Natural killer cell (primary cell): ENCODE measurements at regions not wholly inside any gene's neighbourhood (a gene's known extent, or its start where the extent isn't known, plus 50 kb on each side); places are given as distances from the start of the nearest gene placed in this dataset.
"Not testable (repeated sequence)": the region's sequence is repeated elsewhere in the genome, so short reads cannot be mapped to it uniquely, and the experiment has no call there.

ENCODE experiments used
- ATAC-seq, 3 donors: fragments of 150-1000 bp in 2 of 3; fragments of 200-7000 bp in 1 of 3; cut with Tn5 transposase; 1 replicate in 1 of 3; 2 replicates in 2 of 3; pipeline ENCODE4 v1.10.0; 2021; ENCODE audit warnings: mild to moderate bottlenecking in 2 of 3, moderate library complexity in 2 of 3
- DNase-seq, 2 donors: peaks; one replicate each; pipeline versions ENCODE4 v3.0.0 to v3.0.0-alpha.2; 2013 to 2021; ENCODE audit warnings: mixed read lengths in 1 of 2
- H3K27ac ChIP-seq: one replicate; pipeline ENCODE4 v1.5.1; 2013; ENCODE audit warnings: mild to moderate bottlenecking, low read length
- H3K27me3 ChIP-seq: one replicate; pipeline ENCODE4 v1.6.1; 2013; ENCODE audit warnings: low read length; ENCODE audit not compliant: control insufficient read depth, insufficient read depth
- H3K36me3 ChIP-seq: one replicate; pipeline ENCODE4 v1.6.1; 2013; ENCODE audit warnings: low read length; ENCODE audit not compliant: control insufficient read depth, insufficient read depth
- H3K4me1 ChIP-seq: one replicate; pipeline ENCODE4 v1.6.1; 2013; ENCODE audit warnings: low read length; ENCODE audit not compliant: control insufficient read depth, insufficient read depth
- H3K4me3 ChIP-seq: one replicate; pipeline ENCODE4 v1.5.1; 2013; ENCODE audit warnings: low read length
- H3K9me3 ChIP-seq: one replicate; pipeline ENCODE4 v1.6.1; 2013; ENCODE audit warnings: low read length; ENCODE audit not compliant: control insufficient read depth, insufficient read depth
- H3K27ac Mint-ChIP-seq, 2 donors: one replicate each; pipeline ENCODE4 v1.8.0; 2022; ENCODE audit warnings: mild to moderate bottlenecking in 2 of 2, mixed read lengths in 2 of 2, moderate library complexity in 1 of 2
- H3K27me3 Mint-ChIP-seq, 2 donors: one replicate each; pipeline ENCODE4 v1.8.0; 2022; ENCODE audit warnings: low read depth in 2 of 2, mixed read lengths in 2 of 2
- H3K36me3 Mint-ChIP-seq: one replicate; pipeline ENCODE4 v1.8.0; 2022; ENCODE audit warnings: mixed read lengths
- H3K4me1 Mint-ChIP-seq, 2 donors: one replicate each; pipeline ENCODE4 v1.8.0; 2022; ENCODE audit warnings: mixed read lengths in 2 of 2
- H3K4me3 Mint-ChIP-seq: one replicate; pipeline ENCODE4 v1.8.0; 2022; ENCODE audit warnings: mild to moderate bottlenecking, moderate library complexity, mixed read lengths
- H3K9me3 Mint-ChIP-seq, 2 donors: one replicate each; pipeline ENCODE4 v1.8.0; 2022; ENCODE audit warnings: mixed read lengths in 2 of 2
- WGBS: methylation state at CpG from one replicate; pipeline ENCODE4 v1.1.7; 2013; ENCODE audit warnings: missing lambda C conversion rate; ENCODE audit not compliant: insufficient coverage; 5-methylcytosine and 5-hydroxymethylcytosine counted together
- intact Hi-C: fragments of 100-400 bp; cut with micrococcal nuclease; formaldehyde crosslinking; loops from one replicate; pipeline ENCODE4 v1.14.2; 2022
- TF ChIP-seq, protein P1 (sequence below): fragments of 200-600 bp; IDR thresholded peaks from one replicate; pipeline ENCODE4 v1.8.0; 2022; ENCODE audit warnings: antibody characterized with exemption

DNA sequence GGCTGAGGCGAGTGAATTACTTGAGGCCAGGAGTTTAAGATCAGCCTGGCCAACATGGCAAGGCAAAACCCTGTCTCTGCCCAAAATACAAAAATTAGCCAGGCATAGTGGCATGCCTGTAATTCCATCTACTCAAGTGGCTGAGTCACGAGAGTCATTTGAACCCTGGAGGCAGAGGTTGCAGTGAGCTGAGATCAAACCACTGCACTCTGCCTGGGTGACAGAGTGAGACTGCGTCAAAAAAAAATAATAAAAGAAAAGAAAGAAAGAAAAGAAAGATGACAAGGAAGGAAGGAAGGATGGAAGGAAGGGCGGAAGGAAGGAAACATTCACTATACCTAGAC lies 159.6 kb upstream of the CNOT2 start:
- no peak overlapping the region for H3K27ac Mint-ChIP-seq
- ATAC-seq = no peak
- WGBS = 93% methylated on average over 3 of the region's 4 CpGs

GRCh38 chr12:70086372-70086771 lies 156.9 kb upstream of the CNOT2 start:
- H3K4me1 Mint-ChIP-seq, intact Hi-C loops, H3K27me3 Mint-ChIP-seq, DNase-seq, H3K27ac ChIP-seq, H3K4me3 Mint-ChIP-seq, H3K4me3 ChIP-seq, H3K27me3 ChIP-seq, H3K36me3 ChIP-seq, H3K36me3 Mint-ChIP-seq, H3K27ac Mint-ChIP-seq, H3K9me3 ChIP-seq, H3K4me1 ChIP-seq, ATAC-seq, H3K9me3 Mint-ChIP-seq: not testable (repeated sequence)
- WGBS = 90% methylated on average over 6 of the region's 8 CpGs

More for the DNA sequence above, 159.6 kb upstream of the CNOT2 start:
- Histone ChIP-seq H3K27me3 (no peaks in the 10 kb centered on the region), H3K27ac (no peak overlapping the region), H3K36me3 (no peaks in the 10 kb centered on the region), H3K4me1 (no peaks in the 10 kb centered on the region), H3K4me3 (no peak overlapping the region), H3K9me3 (no peaks in the 10 kb centered on the region)
- Mint-ChIP-seq H3K36me3 (peaks cover 7% of the 10 kb centered on the region), H3K9me3 (no peaks in the 10 kb centered on the region), H3K4me3 (no peak overlapping the region), H3K27me3 (peaks cover 0 to 7% of the 10 kb centered on the region in 2 donors), H3K4me1 (peaks cover 0 to 3% of the 10 kb centered on the region in 2 donors)
- TF ChIP-seq, protein P1, sequence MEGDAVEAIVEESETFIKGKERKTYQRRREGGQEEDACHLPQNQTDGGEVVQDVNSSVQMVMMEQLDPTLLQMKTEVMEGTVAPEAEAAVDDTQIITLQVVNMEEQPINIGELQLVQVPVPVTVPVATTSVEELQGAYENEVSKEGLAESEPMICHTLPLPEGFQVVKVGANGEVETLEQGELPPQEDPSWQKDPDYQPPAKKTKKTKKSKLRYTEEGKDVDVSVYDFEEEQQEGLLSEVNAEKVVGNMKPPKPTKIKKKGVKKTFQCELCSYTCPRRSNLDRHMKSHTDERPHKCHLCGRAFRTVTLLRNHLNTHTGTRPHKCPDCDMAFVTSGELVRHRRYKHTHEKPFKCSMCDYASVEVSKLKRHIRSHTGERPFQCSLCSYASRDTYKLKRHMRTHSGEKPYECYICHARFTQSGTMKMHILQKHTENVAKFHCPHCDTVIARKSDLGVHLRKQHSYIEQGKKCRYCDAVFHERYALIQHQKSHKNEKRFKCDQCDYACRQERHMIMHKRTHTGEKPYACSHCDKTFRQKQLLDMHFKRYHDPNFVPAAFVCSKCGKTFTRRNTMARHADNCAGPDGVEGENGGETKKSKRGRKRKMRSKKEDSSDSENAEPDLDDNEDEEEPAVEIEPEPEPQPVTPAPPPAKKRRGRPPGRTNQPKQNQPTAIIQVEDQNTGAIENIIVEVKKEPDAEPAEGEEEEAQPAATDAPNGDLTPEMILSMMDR = no peak
- no peak for DNase-seq
- intact Hi-C loops = no loop called here

DNA sequence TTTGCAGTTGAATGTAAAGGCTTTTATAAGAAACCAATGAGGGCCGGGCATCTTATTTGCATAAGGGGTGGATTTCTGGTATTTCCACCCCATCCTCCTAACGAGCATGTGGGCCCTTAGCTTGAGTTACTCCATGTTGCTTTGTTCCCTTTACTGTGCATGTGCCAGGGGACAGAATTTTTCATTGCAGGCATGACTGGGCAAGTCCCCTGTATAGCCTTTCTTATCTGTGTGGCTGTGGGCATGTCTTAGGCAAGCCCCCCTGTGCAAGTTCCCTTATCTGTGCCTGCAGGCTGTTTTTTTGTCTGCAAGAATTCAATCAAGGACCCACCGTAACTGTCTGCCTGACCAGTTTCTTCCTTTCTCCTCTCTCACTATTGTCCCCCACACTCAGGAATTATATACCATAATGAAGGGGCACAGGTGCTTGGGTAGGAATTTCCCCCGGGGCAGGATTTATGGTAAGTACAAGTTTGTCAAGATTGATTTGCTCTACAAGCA lies 152.2 kb upstream of the CNOT2 start:
- intact Hi-C loops = no loop called here
- H3K27me3 Mint-ChIP-seq = peaks cover 0 to 2% of the 10 kb centered on the region in 2 donors
- ATAC-seq (no peak), DNase-seq (no peak)
- no peaks in the 10 kb centered on the region for H3K9me3 ChIP-seq
- H3K4me1 Mint-ChIP-seq = peaks cover 0 to 6% of the 10 kb centered on the region in 2 donors
- no peaks in the 10 kb centered on the region for H3K27me3 ChIP-seq
- no peaks in the 10 kb centered on the region for H3K36me3 ChIP-seq
- no peak overlapping the region for H3K27ac ChIP-seq
- H3K4me1 ChIP-seq = no peaks in the 10 kb centered on the region
- H3K4me3 Mint-ChIP-seq = no peak overlapping the region
- no peaks in the 10 kb centered on the region for H3K9me3 Mint-ChIP-seq
- H3K36me3 Mint-ChIP-seq = no peaks in the 10 kb centered on the region
- no peak overlapping the region for H3K4me3 ChIP-seq
- H3K27ac Mint-ChIP-seq = no peak overlapping the region
- WGBS = 78% methylated on average over 3 of the region's 4 CpGs
- TF ChIP-seq, protein P1 = no peak

DNA sequence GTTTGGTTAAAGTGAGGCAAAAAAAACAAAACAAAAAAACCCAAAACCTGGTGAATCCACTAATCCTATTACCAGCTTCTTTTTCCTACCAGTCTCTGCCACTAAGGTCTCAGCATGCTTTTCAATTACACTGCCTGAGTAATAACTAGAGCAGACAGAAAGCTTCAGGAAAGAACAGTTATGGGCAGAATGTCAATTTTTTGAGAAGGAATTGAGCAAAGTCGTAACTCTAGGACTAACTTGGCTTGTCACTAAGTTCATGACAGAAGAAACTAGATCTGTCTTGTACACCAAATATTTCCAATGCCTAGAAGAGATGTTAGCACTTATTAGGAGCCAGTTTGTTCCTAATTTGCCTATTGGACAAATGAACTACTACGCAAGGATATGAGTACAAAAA lies 148.8 kb upstream of the CNOT2 start:
- 100% methylated on average over 2 of the region's 2 CpGs for WGBS
- TF ChIP-seq, protein P1 = no peak
- Mint-ChIP-seq H3K4me3 (no peak overlapping the region), H3K9me3 (no peaks in the 10 kb centered on the region), H3K27me3 (peaks cover 0 to 9% of the 10 kb centered on the region in 2 donors), H3K4me1 (no peaks in the 10 kb centered on the region), H3K27ac (no peak overlapping the region), H3K36me3 (no peaks in the 10 kb centered on the region)
- Histone ChIP-seq H3K36me3 (no peaks in the 10 kb centered on the region), H3K4me1 (no peaks in the 10 kb centered on the region), H3K27me3 (no peaks in the 10 kb centered on the region), H3K9me3 (no peaks in the 10 kb centered on the region), H3K27ac (no peak overlapping the region), H3K4me3 (no peak overlapping the region)
- DNase-seq = no peak
- no peak for ATAC-seq
- intact Hi-C loops = no loop called here
